ENCODE measurements at regions not wholly inside any gene's neighbourhood (a gene's known extent, or its start where the extent isn't known, plus 50 kb on each side); places are given as distances from the start of the nearest gene placed in this dataset.

DNA sequence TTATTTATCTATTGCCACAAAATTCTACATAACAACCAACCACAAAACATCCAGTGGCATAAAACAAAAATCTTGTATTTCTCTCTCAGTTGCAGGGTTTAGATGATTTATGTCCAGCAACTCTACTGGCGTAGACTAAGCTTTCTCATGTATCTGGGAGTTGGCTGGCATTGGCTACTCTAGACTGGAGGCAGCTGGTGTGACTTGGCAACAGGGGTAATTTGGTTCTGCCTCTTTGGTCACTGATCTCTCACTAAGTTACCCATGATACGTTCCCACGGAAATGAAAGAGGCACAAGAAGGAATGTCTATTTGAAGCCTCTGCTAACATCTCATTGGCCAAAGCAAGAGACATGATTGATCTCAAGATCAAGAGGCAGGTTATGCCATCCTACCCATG lies 144.0 kb downstream of the HS3ST3B1 start (continued):
- TF ChIP-seq, protein P1, sequence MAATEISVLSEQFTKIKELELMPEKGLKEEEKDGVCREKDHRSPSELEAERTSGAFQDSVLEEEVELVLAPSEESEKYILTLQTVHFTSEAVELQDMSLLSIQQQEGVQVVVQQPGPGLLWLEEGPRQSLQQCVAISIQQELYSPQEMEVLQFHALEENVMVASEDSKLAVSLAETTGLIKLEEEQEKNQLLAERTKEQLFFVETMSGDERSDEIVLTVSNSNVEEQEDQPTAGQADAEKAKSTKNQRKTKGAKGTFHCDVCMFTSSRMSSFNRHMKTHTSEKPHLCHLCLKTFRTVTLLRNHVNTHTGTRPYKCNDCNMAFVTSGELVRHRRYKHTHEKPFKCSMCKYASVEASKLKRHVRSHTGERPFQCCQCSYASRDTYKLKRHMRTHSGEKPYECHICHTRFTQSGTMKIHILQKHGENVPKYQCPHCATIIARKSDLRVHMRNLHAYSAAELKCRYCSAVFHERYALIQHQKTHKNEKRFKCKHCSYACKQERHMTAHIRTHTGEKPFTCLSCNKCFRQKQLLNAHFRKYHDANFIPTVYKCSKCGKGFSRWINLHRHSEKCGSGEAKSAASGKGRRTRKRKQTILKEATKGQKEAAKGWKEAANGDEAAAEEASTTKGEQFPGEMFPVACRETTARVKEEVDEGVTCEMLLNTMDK (IDR thresholded peaks at IDR 0.05; ENCODE audit: borderline replicate concordance, insufficient read depth, low read depth, low read length, poor library complexity, severe bottlenecking) = no peak
- TF ChIP-seq, protein P2, sequence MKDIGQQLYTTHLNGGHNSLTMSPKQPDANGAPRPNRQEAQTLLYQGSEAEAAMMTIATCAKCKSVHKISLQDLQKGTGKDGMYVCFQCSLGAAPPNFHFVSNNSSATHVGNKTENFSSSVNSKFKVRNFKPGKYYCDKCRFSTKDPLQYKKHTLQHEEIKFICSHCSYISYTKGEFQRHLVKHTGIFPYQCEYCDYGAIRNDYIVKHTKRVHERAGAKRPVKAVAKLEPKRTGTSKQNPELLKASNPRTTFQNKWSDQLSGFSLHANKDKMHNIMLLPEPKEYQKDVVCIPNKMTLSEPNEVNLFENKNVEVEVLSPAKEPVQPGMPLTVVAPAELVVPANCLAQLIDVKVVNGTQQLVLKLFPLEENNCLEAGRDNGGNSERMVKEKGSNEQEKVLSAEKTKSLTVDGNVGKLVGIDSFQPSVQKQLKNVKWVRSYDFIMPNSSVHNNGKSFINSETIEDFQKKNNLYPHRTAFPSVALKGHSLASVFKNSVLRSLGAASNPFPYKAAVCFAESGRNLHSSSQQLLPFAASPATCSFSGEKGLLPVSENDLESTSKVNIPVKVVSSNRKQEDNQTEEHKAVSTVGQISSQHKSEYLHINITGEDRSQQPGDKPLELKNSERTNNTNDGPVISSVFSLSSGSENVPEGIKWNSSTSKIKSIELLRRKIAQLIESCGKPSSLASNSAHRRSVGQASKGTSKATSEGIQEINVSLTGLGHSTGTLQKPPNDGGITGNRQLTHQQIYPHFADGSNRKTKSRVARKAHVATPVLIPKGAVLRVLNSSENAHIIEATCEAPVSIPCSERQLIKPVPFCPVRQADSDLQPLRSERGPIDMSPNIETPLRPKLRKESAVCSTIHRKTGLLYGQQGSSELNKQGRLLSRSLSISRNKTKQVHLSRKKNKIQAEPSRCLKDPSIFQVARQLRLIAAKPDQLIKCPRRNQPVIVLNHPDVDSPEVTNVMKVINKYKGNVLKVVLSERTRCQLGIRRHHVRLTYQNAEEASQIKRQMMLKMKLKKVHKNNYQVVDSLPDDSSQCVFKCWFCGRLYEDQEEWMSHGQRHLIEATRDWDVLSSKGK (CRISPR knock-in tag; IDR thresholded peaks at IDR 0.05) = no peak
- TF ChIP-seq HNRNPLL (IDR thresholded peaks at IDR 0.05; ENCODE audit: low read depth, low read length, poor library complexity, severe bottlenecking) = no peak
- no peak for TF ChIP-seq CSDE1 (IDR thresholded peaks at IDR 0.05)
